Panc1 (cell line): ENCODE measurements at regions not wholly inside any gene's neighbourhood (a gene's known extent, or its start where the extent isn't known, plus 50 kb on each side); places are given as distances from the start of the nearest gene placed in this dataset.

Experiments used
- CTCF ChIP-seq: fragments of 450-650 bp; IDR thresholded peaks from 2 replicates; pipeline ENCODE4 v1.5.1; 2017; ENCODE audit warnings: mild to moderate bottlenecking
- POLR2AphosphoS5 ChIP-seq: IDR thresholded peaks from 2 replicates; pipeline ENCODE4 v1.6.1; 2012; ENCODE audit warnings: mild to moderate bottlenecking, low read depth, low read length, moderate library complexity

- no peak for TF ChIP-seq CTCF
- TF ChIP-seq POLR2AphosphoS5 = peak; percentile 76; the same call in 1 of the 2 replicates
Observed at GRCh38 chr11:86740628-86741483, 59.5 kb upstream of the PRSS23 start.
